WTC11 (cell line): ENCODE measurements at regions not wholly inside any gene's neighbourhood (a gene's known extent, or its start where the extent isn't known, plus 50 kb on each side); places are given as distances from the start of the nearest gene placed in this dataset.

Experiments
- ESRRA ChIP-seq: sonication (generic); formaldehyde crosslinking; IDR thresholded peaks from 2 replicates; pipeline ENCODE4 v1.8.1; 2022; ENCODE audit warnings: mild to moderate bottlenecking, missing genetic modification reagents, borderline replicate concordance
- TF ChIP-seq, protein P1 (sequence below): fragments of 250-450 bp; sonication (Bioruptor Pico); IDR thresholded peaks from 2 replicates; pipeline ENCODE4 v1.9.0; 2021; ENCODE audit warnings: mild to moderate bottlenecking

DNA sequence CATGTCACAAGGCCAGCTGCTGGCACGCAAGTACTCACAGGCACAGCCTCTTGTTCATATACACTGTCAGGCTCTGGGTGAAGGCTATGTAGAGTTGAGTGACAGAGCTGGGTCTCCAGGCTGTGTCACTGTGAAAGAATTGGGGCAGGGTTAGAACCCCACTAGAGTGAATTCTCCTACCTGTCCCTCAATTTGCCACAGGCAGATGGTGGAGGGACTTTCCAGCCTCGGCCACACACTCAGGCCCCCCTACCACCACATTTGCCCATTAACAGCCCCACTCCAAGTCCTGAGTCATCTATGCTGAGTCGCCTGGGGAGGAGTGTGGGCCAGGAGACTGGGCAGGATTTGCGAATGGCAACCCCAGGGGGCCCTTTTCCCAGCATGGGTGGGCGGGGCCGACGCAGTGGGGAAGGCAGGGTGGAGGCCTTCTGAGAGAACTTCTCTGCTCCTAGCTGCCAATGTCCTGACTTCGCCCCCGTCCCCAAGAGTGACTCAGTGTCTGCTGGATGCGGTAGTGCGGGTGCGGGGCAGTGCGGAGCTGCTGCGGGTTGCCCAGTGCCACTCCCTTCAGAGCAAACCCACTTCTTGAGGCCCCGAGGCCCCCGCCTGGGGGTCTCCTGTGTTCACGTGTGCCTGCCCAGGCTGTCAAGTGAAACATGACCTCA lies 50.3 kb upstream of the PSD2 start:
- TF ChIP-seq, protein P1, sequence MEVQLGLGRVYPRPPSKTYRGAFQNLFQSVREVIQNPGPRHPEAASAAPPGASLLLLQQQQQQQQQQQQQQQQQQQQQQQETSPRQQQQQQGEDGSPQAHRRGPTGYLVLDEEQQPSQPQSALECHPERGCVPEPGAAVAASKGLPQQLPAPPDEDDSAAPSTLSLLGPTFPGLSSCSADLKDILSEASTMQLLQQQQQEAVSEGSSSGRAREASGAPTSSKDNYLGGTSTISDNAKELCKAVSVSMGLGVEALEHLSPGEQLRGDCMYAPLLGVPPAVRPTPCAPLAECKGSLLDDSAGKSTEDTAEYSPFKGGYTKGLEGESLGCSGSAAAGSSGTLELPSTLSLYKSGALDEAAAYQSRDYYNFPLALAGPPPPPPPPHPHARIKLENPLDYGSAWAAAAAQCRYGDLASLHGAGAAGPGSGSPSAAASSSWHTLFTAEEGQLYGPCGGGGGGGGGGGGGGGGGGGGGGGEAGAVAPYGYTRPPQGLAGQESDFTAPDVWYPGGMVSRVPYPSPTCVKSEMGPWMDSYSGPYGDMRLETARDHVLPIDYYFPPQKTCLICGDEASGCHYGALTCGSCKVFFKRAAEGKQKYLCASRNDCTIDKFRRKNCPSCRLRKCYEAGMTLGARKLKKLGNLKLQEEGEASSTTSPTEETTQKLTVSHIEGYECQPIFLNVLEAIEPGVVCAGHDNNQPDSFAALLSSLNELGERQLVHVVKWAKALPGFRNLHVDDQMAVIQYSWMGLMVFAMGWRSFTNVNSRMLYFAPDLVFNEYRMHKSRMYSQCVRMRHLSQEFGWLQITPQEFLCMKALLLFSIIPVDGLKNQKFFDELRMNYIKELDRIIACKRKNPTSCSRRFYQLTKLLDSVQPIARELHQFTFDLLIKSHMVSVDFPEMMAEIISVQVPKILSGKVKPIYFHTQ (CRISPR knock-in tag) = no peak
- no peak for TF ChIP-seq ESRRA (CRISPR knock-in tag)
